ENCODE measurements at regions not wholly inside any gene's neighbourhood (a gene's known extent, or its start where the extent isn't known, plus 50 kb on each side); places are given as distances from the start of the nearest gene placed in this dataset.
"Not testable (repeated sequence)": the region's sequence is repeated elsewhere in the genome, so short reads cannot be mapped to it uniquely, and the experiment has no call there.

- DNase-seq = no peak
These were observed 743.8 kb downstream of the SLC4A3 start for GRCh38 chr2:220371211-220371610.

- no peak for DNase-seq
These were observed 746.4 kb downstream of the SLC4A3 start for GRCh38 chr2:220373878-220374277.

- no peak for DNase-seq
These were observed 746.9 kb downstream of the SLC4A3 start for GRCh38 chr2:220374282-220374681.

GRCh38 chr2:220377482-220378155 is 750.2 kb downstream of the SLC4A3 start:
- no peak for DNase-seq

GRCh38 chr2:220387758-220388157 is 760.3 kb downstream of the SLC4A3 start:
- DNase-seq = not testable (repeated sequence)

- no peak for DNase-seq
These were observed 766.3 kb downstream of the SLC4A3 start for GRCh38 chr2:220393711-220394110.

GRCh38 chr2:220394433-220394832 is 767.0 kb downstream of the SLC4A3 start:
- no peak for DNase-seq

GRCh38 chr2:220396287-220396686 is 768.9 kb downstream of the SLC4A3 start:
- DNase-seq = no peak

GRCh38 chr2:220410296-220410695 is 782.9 kb downstream of the SLC4A3 start:
- DNase-seq = no peak

- no peak for DNase-seq
These were observed 790.1 kb downstream of the SLC4A3 start for GRCh38 chr2:220417503-220417902.

GRCh38 chr2:220419647-220420046 is 792.2 kb downstream of the SLC4A3 start:
- no peak for DNase-seq

GRCh38 chr2:220420820-220421219 is 793.4 kb downstream of the SLC4A3 start:
- DNase-seq = no peak

- DNase-seq = no peak
These were observed 795.2 kb downstream of the SLC4A3 start for GRCh38 chr2:220422676-220423075.

- no peak for DNase-seq
These were observed 797.1 kb downstream of the SLC4A3 start for GRCh38 chr2:220424561-220424960.

GRCh38 chr2:220432645-220433044 is 805.2 kb downstream of the SLC4A3 start:
- no peak for DNase-seq

GRCh38 chr2:220433131-220433530 is 805.7 kb downstream of the SLC4A3 start:
- no peak for DNase-seq

- no peak for DNase-seq
These were observed 807.0 kb downstream of the SLC4A3 start for GRCh38 chr2:220434385-220434784.

- DNase-seq = no peak
These were observed 810.5 kb downstream of the SLC4A3 start for GRCh38 chr2:220437938-220438337.

GRCh38 chr2:220440731-220441130 is 813.3 kb downstream of the SLC4A3 start:
- no peak for DNase-seq

- DNase-seq = no peak
These were observed 814.0 kb downstream of the SLC4A3 start for GRCh38 chr2:220441404-220441803.

GRCh38 chr2:220442012-220442411 is 814.6 kb downstream of the SLC4A3 start:
- DNase-seq = no peak

GRCh38 chr2:220445429-220446105 is 818.1 kb downstream of the SLC4A3 start:
- no peak for DNase-seq

- no peak for DNase-seq
These were observed 818.8 kb downstream of the SLC4A3 start for GRCh38 chr2:220446106-220446712.

- DNase-seq = no peak
These were observed 823.4 kb downstream of the SLC4A3 start for GRCh38 chr2:220450846-220451245.
